Uterus (tissue), 3 donors: ENCODE measurements at regions not wholly inside any gene's neighbourhood (a gene's known extent, or its start where the extent isn't known, plus 50 kb on each side); places are given as distances from the start of the nearest gene placed in this dataset.

ENCODE experiments used
- DNase-seq, 2 donors: peaks; one replicate each; pipeline ENCODE4 v3.0.0-alpha.2; 2019 to 2020
- H3K27ac ChIP-seq, 2 donors: fragments of 200-600 bp; sonication (generic); 1 replicate in 1 of 2; 2 replicates in 1 of 2; pipeline ENCODE4 v1.5.1; 2016 to 2018
- H3K27me3 ChIP-seq, 2 donors: fragments of 200-600 bp; sonication (generic); one replicate each; pipeline ENCODE4 v1.5.1; 2018 to 2019; ENCODE audit warnings: control low read depth in 1 of 2
- H3K36me3 ChIP-seq, 2 donors: fragments of 200-600 bp; sonication (generic); one replicate each; pipeline ENCODE4 v1.5.1; 2019; ENCODE audit warnings: control low read depth in 1 of 2
- H3K4me1 ChIP-seq, 2 donors: fragments of 200-600 bp; sonication (generic); one replicate each; pipeline ENCODE4 v1.5.1; 2018 to 2019; ENCODE audit warnings: control low read depth in 1 of 2
- H3K4me3 ChIP-seq, 2 donors: fragments of 200-600 bp; sonication (generic); 1 replicate in 1 of 2; 2 replicates in 1 of 2; pipeline ENCODE4 v1.5.1; 2018 to 2019; ENCODE audit warnings: mild to moderate bottlenecking in 1 of 2
- H3K9me3 ChIP-seq, 2 donors: fragments of 200-600 bp; sonication (generic); one replicate each; pipeline ENCODE4 v1.5.1; 2019; ENCODE audit warnings: control low read depth in 1 of 2
- CTCF ChIP-seq, 4 experiments: fragments of 200-600 bp in 2 of 4; fragments of 450-650 bp in 2 of 4; sonication (generic) in 2 of 4; IDR thresholded peaks; one replicate each; pipeline ENCODE4 v1.5.1; 2016 to 2019; ENCODE audit warnings: antibody characterized with exemption in 4 of 4, mild to moderate bottlenecking in 2 of 4, moderate library complexity in 1 of 4
- POLR2A ChIP-seq, 2 donors: fragments of 450-650 bp; IDR thresholded peaks; one replicate each; pipeline ENCODE4 v1.6.1; 2016; ENCODE audit warnings: antibody characterized with exemption in 2 of 2, mild to moderate bottlenecking in 1 of 2, moderate library complexity in 1 of 2
- intact Hi-C: fragments of 100-400 bp; cut with DNase I; formaldehyde crosslinking; loops from one replicate; pipeline ENCODE4 v1.15.1; 2023; ENCODE audit warnings: low total_unique reads
- donor health status: DM: yes; HTN: yes; CAD: no.

- H3K27ac ChIP-seq = no peak overlapping the region
- intact Hi-C loops = no loop called here
- no peaks in the 10 kb centered on the region for H3K36me3 ChIP-seq
- H3K4me1 ChIP-seq = no peaks in the 10 kb centered on the region
- H3K27me3 ChIP-seq = no peaks in the 10 kb centered on the region
- no peaks in the 10 kb centered on the region for H3K9me3 ChIP-seq
- TF ChIP-seq POLR2A (IDR thresholded peaks at IDR 0.05) (no peak), CTCF (IDR thresholded peaks at IDR 0.05) (no peak)
- DNase-seq = no peak
- no peak overlapping the region for H3K4me3 ChIP-seq
Observed at GRCh38 chr18:40365526-40365925, 1589.5 kb upstream of the PIK3C3 start.

GRCh38 chr18:40360558-40360957 is 1594.5 kb upstream of the PIK3C3 start:
- no peak for TF ChIP-seq POLR2A (IDR thresholded peaks at IDR 0.05)
- TF ChIP-seq CTCF (IDR thresholded peaks at IDR 0.05) = no peak
- H3K36me3 ChIP-seq = no peaks in the 10 kb centered on the region
- no peak overlapping the region for H3K27ac ChIP-seq
- no peaks in the 10 kb centered on the region for H3K9me3 ChIP-seq
- H3K4me1 ChIP-seq = no peaks in the 10 kb centered on the region
- no peak overlapping the region for H3K4me3 ChIP-seq
- no peak for DNase-seq
- intact Hi-C loops = no loop called here
- H3K27me3 ChIP-seq = no peaks in the 10 kb centered on the region

GRCh38 chr18:40357536-40357935 is 1597.5 kb upstream of the PIK3C3 start:
- no peaks in the 10 kb centered on the region for H3K9me3 ChIP-seq
- intact Hi-C loops = no loop called here
- no peaks in the 10 kb centered on the region for H3K27me3 ChIP-seq

GRCh38 chr18:40356168-40356567 is 1598.9 kb upstream of the PIK3C3 start:
- Histone ChIP-seq H3K4me1 (no peaks in the 10 kb centered on the region), H3K4me3 (no peak overlapping the region), H3K27ac (no peak overlapping the region), H3K36me3 (no peaks in the 10 kb centered on the region), H3K9me3 (no peaks in the 10 kb centered on the region), H3K27me3 (no peaks in the 10 kb centered on the region)
- intact Hi-C loops = no loop called here
- TF ChIP-seq CTCF (IDR thresholded peaks at IDR 0.05) = no peak
- no peak for TF ChIP-seq POLR2A (IDR thresholded peaks at IDR 0.05)
- DNase-seq = no peak

More at GRCh38 chr18:40357536-40357935, 1597.5 kb upstream of the PIK3C3 start:
- no peak overlapping the region for H3K4me3 ChIP-seq
- no peak overlapping the region for H3K27ac ChIP-seq
- no peaks in the 10 kb centered on the region for H3K36me3 ChIP-seq
- H3K4me1 ChIP-seq = no peaks in the 10 kb centered on the region
- no peak for DNase-seq
- TF ChIP-seq POLR2A (IDR thresholded peaks at IDR 0.05) (no peak), CTCF (IDR thresholded peaks at IDR 0.05) (no peak)

GRCh38 chr18:40355726-40356125 is 1599.3 kb upstream of the PIK3C3 start:
- H3K27ac ChIP-seq = no peak overlapping the region
- intact Hi-C loops = no loop called here
- H3K4me1 ChIP-seq = no peaks in the 10 kb centered on the region
- no peak overlapping the region for H3K4me3 ChIP-seq
- TF ChIP-seq CTCF (IDR thresholded peaks at IDR 0.05) = no peak
- TF ChIP-seq POLR2A (IDR thresholded peaks at IDR 0.05) = no peak
- no peaks in the 10 kb centered on the region for H3K9me3 ChIP-seq
- no peak for DNase-seq
- H3K36me3 ChIP-seq = no peaks in the 10 kb centered on the region
- no peaks in the 10 kb centered on the region for H3K27me3 ChIP-seq
